Sigmoid colon (tissue), 6 donors: ENCODE measurements at regions not wholly inside any gene's neighbourhood (a gene's known extent, or its start where the extent isn't known, plus 50 kb on each side); places are given as distances from the start of the nearest gene placed in this dataset.

Experiments
- DNase-seq: peaks from one replicate; pipeline ENCODE4 v3.0.0-alpha.2; 2019
- H3K27ac ChIP-seq, 4 donors: fragments of 200-600 bp; sonication (generic); one replicate each; pipeline ENCODE4 v1.5.1; 2016 to 2019; ENCODE audit warnings: mild to moderate bottlenecking in 1 of 4
- H3K27me3 ChIP-seq, 3 donors: fragments of 200-600 bp; sonication (generic); one replicate each; pipeline ENCODE4 v1.5.1; 2019; ENCODE audit warnings: mild to moderate bottlenecking in 1 of 3
- H3K36me3 ChIP-seq, 4 donors: fragments of 200-600 bp; sonication (generic); one replicate each; pipeline ENCODE4 v1.5.1; 2016 to 2019
- H3K4me1 ChIP-seq, 4 donors: fragments of 200-600 bp; sonication (generic); one replicate each; pipeline ENCODE4 v1.5.1; 2017 to 2019
- H3K4me3 ChIP-seq, 4 donors: fragments of 200-600 bp; sonication (generic); one replicate each; pipeline ENCODE4 v1.5.1; 2017 to 2019; ENCODE audit warnings: mild to moderate bottlenecking in 2 of 4, moderate library complexity in 1 of 4
- H3K9me3 ChIP-seq, 4 donors: fragments of 200-600 bp in 3 of 4; sonication (generic) in 3 of 4; one replicate each; pipeline versions ENCODE4 v1.5.1 to v1.6.1; 2013 to 2019
- EP300 ChIP-seq, 4 donors: sonication (generic); formaldehyde crosslinking; IDR thresholded peaks; one replicate each; pipeline ENCODE4 v1.6.1; 2017; ENCODE audit warnings: antibody characterized with exemption in 4 of 4
- POLR2A ChIP-seq, 2 donors: fragments of 450-650 bp; IDR thresholded peaks; one replicate each; pipeline ENCODE4 v1.6.1; 2016; ENCODE audit warnings: antibody characterized with exemption in 2 of 2, mild to moderate bottlenecking in 2 of 2, moderate library complexity in 2 of 2
- POLR2AphosphoS5 ChIP-seq, 4 donors: sonication (generic); formaldehyde crosslinking; IDR thresholded peaks; one replicate each; pipeline ENCODE4 v1.6.1; 2017; ENCODE audit warnings: antibody characterized with exemption in 4 of 4
- WGBS, 2 donors: extraction: QIAGEN DNeasy Blood & Tissue Kit; methylation state at CpG; one replicate each; pipeline ENCODE4 v1.1.7; 2013; 5-methylcytosine and 5-hydroxymethylcytosine counted together
- intact Hi-C: fragments of 100-400 bp; cut with DNase I; formaldehyde crosslinking; loops from one replicate; pipeline ENCODE4 v1.15.1; 2023
- TF ChIP-seq, protein P1 (sequence below), 4 experiments: fragments of 450-650 bp in 3 of 4; fragments of 200-600 bp in 1 of 4; IDR thresholded peaks; one replicate each; pipeline ENCODE4 v1.5.1; 2016 to 2019; ENCODE audit warnings: antibody characterized with exemption in 4 of 4, mild to moderate bottlenecking in 3 of 4, moderate library complexity in 2 of 4
- donor health status: healthy with polysubstance abuse.
- donor health status: healthy.

DNA sequence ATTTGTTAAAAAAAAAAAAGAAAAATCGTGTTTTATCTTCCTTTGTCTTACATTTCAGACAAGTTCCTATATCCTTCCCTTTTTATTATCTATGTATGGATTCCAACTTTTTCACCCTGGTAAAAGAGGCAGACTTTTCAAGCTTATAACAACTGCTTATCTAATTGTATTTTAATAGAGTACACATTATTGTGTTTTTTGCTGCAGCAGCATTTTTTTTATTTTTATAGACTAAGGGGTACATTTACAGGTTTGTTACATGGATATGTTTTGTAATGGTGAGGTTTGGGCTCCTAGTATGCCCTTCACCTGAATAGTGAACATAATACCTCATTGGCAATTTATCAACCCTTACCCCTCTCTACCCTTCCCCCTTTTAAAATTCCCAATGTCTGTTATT is 195.0 kb upstream of the RGMB start:
- TF ChIP-seq, protein P1, sequence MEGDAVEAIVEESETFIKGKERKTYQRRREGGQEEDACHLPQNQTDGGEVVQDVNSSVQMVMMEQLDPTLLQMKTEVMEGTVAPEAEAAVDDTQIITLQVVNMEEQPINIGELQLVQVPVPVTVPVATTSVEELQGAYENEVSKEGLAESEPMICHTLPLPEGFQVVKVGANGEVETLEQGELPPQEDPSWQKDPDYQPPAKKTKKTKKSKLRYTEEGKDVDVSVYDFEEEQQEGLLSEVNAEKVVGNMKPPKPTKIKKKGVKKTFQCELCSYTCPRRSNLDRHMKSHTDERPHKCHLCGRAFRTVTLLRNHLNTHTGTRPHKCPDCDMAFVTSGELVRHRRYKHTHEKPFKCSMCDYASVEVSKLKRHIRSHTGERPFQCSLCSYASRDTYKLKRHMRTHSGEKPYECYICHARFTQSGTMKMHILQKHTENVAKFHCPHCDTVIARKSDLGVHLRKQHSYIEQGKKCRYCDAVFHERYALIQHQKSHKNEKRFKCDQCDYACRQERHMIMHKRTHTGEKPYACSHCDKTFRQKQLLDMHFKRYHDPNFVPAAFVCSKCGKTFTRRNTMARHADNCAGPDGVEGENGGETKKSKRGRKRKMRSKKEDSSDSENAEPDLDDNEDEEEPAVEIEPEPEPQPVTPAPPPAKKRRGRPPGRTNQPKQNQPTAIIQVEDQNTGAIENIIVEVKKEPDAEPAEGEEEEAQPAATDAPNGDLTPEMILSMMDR (IDR thresholded peaks at IDR 0.05): no peak
- no peak for TF ChIP-seq EP300 (IDR thresholded peaks at IDR 0.05)
- TF ChIP-seq POLR2AphosphoS5 (IDR thresholded peaks at IDR 0.05): no peak
- TF ChIP-seq POLR2A (IDR thresholded peaks at IDR 0.05): no peak
- H3K4me3 ChIP-seq: no peak overlapping the region
- WGBS, 2 donors: 72 to 79% methylated on average over 1 of the region's 1 CpG
- H3K4me1 ChIP-seq: no peaks in the 10 kb centered on the region
- no peak overlapping the region for H3K27ac ChIP-seq
- intact Hi-C loops: no loop called here
- DNase-seq: no peak
- no peaks in the 10 kb centered on the region for H3K9me3 ChIP-seq
- H3K36me3 ChIP-seq: no peaks in the 10 kb centered on the region
- no peaks in the 10 kb centered on the region for H3K27me3 ChIP-seq

DNA sequence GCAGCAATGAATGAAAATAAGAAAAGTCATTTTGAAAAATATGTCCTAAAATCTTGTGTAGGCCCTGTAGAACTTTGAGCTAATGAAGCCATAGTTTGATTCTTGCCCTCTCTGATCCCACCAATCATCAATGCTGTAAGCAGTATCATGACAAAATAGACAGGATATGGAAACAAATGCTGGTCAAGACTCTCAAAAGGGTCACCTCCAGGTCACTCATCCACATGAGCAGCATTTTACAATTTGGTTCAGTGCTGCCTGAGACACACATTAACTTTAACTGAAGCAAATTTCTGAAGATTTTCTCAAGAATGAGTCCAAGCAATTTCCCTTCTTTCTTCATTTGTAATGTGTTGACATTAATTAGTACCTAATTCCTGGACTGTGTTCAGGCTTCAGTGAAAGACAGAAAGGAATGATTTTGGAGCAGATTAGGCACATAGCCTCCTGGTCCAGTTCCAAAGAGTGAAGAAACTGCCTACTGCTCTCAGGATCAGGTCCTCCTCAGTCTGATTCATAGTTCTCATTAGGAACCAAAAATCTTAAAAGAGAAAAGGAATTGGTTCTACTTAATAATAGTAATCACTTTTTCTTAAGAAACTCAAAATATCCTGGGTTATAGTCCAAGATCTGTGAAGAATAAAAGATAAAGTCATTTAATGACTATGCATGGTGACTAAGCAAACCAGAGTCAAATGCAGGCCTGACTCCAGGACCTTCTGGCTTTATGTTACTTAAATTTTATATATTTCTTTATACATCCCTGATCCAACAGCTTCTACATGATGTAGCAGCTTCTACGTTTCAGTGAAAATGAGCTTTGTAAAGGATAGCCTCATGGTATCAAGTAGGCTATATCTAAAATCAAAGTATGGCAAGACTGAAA is 192.1 kb upstream of the RGMB start:
- Histone ChIP-seq H3K4me3 (no peak overlapping the region), H3K9me3 (no peaks in the 10 kb centered on the region), H3K27me3 (no peaks in the 10 kb centered on the region), H3K36me3 (no peaks in the 10 kb centered on the region), H3K27ac (no peak overlapping the region), H3K4me1 (no peaks in the 10 kb centered on the region)
- DNase-seq: no peak
- WGBS, 2 donors: 77 to 82% methylated on average over 1 of the region's 1 CpG
- TF ChIP-seq POLR2AphosphoS5 (IDR thresholded peaks at IDR 0.05) (no peak), POLR2A (IDR thresholded peaks at IDR 0.05) (no peak), EP300 (IDR thresholded peaks at IDR 0.05) (no peak)
- TF ChIP-seq, protein P1 (IDR thresholded peaks at IDR 0.05): no peak
- intact Hi-C loops: no loop called here

DNA sequence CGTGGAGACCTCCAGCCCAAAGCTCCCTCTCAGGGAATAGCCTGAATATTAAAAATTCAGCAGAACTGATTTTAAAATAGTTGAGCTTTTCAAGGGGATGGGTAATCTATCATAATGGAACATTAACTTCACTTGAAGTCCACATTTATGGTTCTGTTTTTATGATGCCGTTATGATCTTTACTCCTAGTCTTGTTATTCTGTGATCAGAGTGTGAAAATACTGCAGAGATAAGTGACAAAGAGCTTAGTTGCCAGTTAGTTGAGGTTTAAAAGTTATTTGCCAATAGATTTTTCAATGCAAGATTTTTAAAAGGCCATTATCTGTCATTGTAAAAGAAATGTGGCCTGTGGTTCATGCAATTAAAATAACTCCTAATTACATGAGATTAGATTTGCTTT is 189.9 kb upstream of the RGMB start:
- no peak for DNase-seq
- intact Hi-C loops: no loop called here
- Histone ChIP-seq H3K27me3 (no peaks in the 10 kb centered on the region), H3K4me3 (no peak overlapping the region), H3K4me1 (peaks cover 0 to 3% (median 0%) of the 10 kb centered on the region in 4 donors), H3K27ac (no peak overlapping the region), H3K36me3 (no peaks in the 10 kb centered on the region), H3K9me3 (no peaks in the 10 kb centered on the region)
- WGBS, 2 donors: 17 to 66% methylated on average over 2 of the region's 2 CpGs
- TF ChIP-seq POLR2A (IDR thresholded peaks at IDR 0.05) (no peak), EP300 (IDR thresholded peaks at IDR 0.05) (no peak), POLR2AphosphoS5 (IDR thresholded peaks at IDR 0.05) (no peak)
- TF ChIP-seq, protein P1 (IDR thresholded peaks at IDR 0.05): no peak

DNA sequence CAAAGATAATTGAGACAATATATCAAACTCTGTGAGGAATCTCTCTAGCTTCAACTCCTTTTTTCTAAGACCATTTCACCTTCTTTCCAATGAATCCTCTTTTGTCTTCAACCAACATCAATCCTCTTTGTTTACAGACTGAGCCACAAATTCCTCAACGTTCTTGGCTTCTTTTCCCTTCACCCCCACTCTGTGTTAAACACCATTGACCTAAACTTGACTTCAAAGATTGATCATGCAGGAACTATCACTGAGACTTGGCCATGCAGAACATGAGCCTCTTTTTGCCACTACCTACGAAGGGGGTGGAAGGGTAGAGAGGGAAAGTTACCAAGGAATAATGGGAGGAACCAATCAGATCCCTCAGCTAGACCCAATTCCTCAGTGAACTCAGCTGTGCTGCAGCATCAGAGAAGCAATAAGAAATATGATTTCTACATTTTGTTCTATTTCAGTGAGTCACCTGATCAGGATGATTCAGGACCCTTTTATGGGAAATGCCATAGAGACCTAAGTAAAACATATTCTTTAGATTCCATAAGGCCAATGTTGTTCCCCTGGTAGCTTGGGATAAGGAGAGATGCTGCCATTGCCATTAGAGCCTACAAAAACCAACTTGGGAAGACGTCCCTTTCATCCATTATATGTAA is 187.7 kb upstream of the RGMB start:
- Histone ChIP-seq H3K36me3 (no peaks in the 10 kb centered on the region), H3K4me1 (peaks cover 0 to 3% (median 0%) of the 10 kb centered on the region in 4 donors), H3K27me3 (no peaks in the 10 kb centered on the region), H3K27ac (no peak overlapping the region), H3K9me3 (no peaks in the 10 kb centered on the region), H3K4me3 (no peak overlapping the region)
- intact Hi-C loops: no loop called here
- 65 to 68% methylated on average over 3 of the region's 3 CpGs for WGBS, 2 donors
- no peak for DNase-seq
- TF ChIP-seq POLR2A (IDR thresholded peaks at IDR 0.05) (no peak), EP300 (IDR thresholded peaks at IDR 0.05) (no peak), POLR2AphosphoS5 (IDR thresholded peaks at IDR 0.05) (no peak)
- TF ChIP-seq, protein P1 (IDR thresholded peaks at IDR 0.05): no peak
